ENCODE measurements at regions not wholly inside any gene's neighbourhood (a gene's known extent, or its start where the extent isn't known, plus 50 kb on each side); places are given as distances from the start of the nearest gene placed in this dataset.
"Not testable (repeated sequence)": the region's sequence is repeated elsewhere in the genome, so short reads cannot be mapped to it uniquely, and the experiment has no call there.

DNA sequence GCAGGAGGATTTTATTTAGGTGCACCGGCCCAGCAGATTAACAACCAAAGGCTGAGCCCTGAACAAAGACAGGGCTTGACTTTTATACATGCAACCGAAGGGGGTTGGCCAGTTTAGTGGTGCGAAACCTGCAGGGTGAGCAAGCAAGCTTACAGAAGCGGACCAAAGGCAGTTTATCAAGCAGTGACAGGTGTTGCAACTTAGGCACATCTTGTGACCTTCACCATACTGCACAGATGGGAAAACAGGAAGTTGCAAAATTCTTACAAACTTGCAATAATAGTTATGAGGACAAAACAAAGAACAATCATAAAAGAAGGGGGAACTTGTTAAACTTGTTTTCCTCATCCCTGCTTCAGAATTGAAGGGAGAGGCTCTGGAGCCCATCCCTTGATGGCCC lies 1265.1 kb downstream of the CDH8 start:
- no peak for DNase-seq (ENCODE audit: extremely low spot score)
- 89% methylated on average over 4 of the region's 4 CpGs for WGBS
- intact Hi-C loops (cut with DNase I): no loop called here
- no peak overlapping the region for H3K27ac ChIP-seq (replicated peaks in 1 of 4)
- H3K36me3 ChIP-seq: no peaks in the 10 kb centered on the region
- H3K4me1 ChIP-seq: no peaks in the 10 kb centered on the region
- no peaks in the 10 kb centered on the region for H3K9me3 ChIP-seq
- TF ChIP-seq POLR2AphosphoS5 (IDR thresholded peaks at IDR 0.05): no peak
- no peaks in the 10 kb centered on the region for H3K27me3 ChIP-seq
- no peak overlapping the region for H3K4me3 ChIP-seq

DNA sequence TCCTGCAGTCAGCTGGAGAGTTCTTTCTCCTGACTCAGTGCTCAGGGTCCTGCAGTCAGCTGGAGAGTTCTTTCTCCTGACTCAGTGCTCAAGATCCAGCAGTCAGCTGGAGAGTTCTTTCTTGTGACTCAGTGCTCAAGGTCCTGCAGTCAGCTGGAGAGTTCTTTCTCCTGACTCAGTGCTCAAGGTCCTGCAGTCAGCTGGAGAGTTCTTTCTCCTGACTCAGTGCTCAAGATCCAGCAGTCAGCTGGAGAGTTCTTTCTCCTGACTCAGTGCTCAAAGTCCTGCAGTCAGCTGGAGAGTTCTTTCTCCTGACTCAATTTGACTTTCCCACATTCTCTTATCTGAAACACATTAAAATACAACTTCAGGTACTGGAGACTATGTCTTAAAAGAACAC lies 1265.9 kb downstream of the CDH8 start:
- DNase-seq (ENCODE audit: extremely low spot score); intact Hi-C loops (cut with DNase I); H3K27ac ChIP-seq (replicated peaks in 1 of 4); H3K9me3 ChIP-seq; H3K4me3 ChIP-seq; H3K36me3 ChIP-seq; H3K4me1 ChIP-seq; H3K27me3 ChIP-seq: not testable (repeated sequence)

DNA sequence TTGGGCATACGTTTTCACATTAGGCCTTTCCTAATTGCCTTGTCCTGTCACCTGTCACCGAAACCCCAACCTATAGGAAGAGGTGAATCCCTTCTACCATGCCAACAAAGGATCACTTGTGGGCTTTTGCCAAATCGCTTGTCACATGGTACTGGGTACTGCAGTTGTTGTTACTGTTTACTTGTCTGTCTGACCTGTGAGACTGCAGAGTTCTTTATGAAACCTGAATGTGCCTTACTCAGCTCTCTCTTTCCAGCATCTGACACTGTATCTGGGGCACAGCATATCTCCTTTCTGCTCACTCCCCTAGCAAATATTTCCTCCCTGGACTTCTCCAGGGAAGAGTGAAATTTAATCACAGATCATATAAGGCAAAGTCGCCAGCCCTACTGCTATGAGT lies 1272.4 kb downstream of the CDH8 start:
- H3K4me3 ChIP-seq: no peak overlapping the region
- H3K27me3 ChIP-seq: no peaks in the 10 kb centered on the region
- no peak overlapping the region for H3K27ac ChIP-seq (replicated peaks in 1 of 4)
- no peaks in the 10 kb centered on the region for H3K4me1 ChIP-seq
- intact Hi-C loops (cut with DNase I): no loop called here
- no peaks in the 10 kb centered on the region for H3K9me3 ChIP-seq
- no peaks in the 10 kb centered on the region for H3K36me3 ChIP-seq
- 84% methylated on average over 4 of the region's 4 CpGs for WGBS
- no peak for DNase-seq (ENCODE audit: extremely low spot score)
- TF ChIP-seq EP300 (IDR thresholded peaks at IDR 0.05) (no peak), POLR2A (IDR thresholded peaks at IDR 0.05; ENCODE audit: low read depth) (no peak), POLR2AphosphoS5 (IDR thresholded peaks at IDR 0.05) (no peak)
- TF ChIP-seq, protein P1, sequence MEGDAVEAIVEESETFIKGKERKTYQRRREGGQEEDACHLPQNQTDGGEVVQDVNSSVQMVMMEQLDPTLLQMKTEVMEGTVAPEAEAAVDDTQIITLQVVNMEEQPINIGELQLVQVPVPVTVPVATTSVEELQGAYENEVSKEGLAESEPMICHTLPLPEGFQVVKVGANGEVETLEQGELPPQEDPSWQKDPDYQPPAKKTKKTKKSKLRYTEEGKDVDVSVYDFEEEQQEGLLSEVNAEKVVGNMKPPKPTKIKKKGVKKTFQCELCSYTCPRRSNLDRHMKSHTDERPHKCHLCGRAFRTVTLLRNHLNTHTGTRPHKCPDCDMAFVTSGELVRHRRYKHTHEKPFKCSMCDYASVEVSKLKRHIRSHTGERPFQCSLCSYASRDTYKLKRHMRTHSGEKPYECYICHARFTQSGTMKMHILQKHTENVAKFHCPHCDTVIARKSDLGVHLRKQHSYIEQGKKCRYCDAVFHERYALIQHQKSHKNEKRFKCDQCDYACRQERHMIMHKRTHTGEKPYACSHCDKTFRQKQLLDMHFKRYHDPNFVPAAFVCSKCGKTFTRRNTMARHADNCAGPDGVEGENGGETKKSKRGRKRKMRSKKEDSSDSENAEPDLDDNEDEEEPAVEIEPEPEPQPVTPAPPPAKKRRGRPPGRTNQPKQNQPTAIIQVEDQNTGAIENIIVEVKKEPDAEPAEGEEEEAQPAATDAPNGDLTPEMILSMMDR (IDR thresholded peaks at IDR 0.05): no peak

DNA sequence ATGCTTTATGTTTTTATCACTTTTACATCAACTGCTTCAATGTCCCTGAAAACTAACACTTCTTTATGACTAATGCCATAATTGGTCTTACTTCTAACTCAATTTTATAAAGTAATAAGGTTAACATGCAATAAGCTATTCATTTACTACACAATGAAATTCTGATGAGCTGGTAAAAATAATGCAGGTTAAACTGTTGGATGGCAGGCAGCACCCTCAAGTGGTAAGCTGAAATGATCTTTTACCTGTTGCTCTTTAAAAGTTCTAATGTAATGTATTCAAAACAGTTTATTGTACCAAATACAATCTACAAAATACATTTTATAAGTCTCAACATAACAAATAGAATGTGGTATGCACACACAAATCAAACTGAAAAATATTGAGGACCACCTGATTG lies 1280.3 kb downstream of the CDH8 start:
- TF ChIP-seq EP300 (IDR thresholded peaks at IDR 0.05) (no peak), POLR2AphosphoS5 (IDR thresholded peaks at IDR 0.05) (no peak), POLR2A (IDR thresholded peaks at IDR 0.05; ENCODE audit: low read depth) (no peak)
- TF ChIP-seq, protein P1 (IDR thresholded peaks at IDR 0.05): no peak
- no peaks in the 10 kb centered on the region for H3K27me3 ChIP-seq
- H3K4me1 ChIP-seq: no peaks in the 10 kb centered on the region
- no peak overlapping the region for H3K4me3 ChIP-seq
- H3K9me3 ChIP-seq: no peaks in the 10 kb centered on the region
- intact Hi-C loops (cut with DNase I): no loop called here
- H3K36me3 ChIP-seq: no peaks in the 10 kb centered on the region
- no peak overlapping the region for H3K27ac ChIP-seq (replicated peaks in 1 of 4)
- DNase-seq (ENCODE audit: extremely low spot score): no peak

DNA sequence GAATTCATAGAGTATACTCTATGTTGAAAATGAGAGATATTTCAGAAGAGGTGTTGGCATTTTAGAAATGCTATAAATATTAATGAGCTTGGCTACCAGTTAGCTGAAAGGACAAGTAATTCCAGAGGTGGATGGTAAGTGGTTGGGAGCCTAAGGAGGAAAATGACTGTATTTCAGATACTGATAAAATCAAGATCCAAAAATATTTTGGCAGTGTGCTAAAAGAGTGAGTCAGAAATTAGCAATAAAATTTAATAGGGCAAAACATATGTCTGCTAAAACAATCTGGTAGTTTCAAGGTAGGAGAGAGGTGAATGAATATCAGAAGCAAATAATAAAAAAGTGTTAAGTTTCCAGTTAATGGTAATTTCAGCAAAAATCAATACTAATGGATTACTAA lies 1287.9 kb downstream of the CDH8 start:
- H3K36me3 ChIP-seq: no peaks in the 10 kb centered on the region
- no peak overlapping the region for H3K27ac ChIP-seq (replicated peaks in 1 of 4)
- intact Hi-C loops (cut with DNase I): no loop called here
- no peak for DNase-seq (ENCODE audit: extremely low spot score)
- no peaks in the 10 kb centered on the region for H3K9me3 ChIP-seq
- no peak overlapping the region for H3K4me3 ChIP-seq
- no peak for TF ChIP-seq POLR2A (IDR thresholded peaks at IDR 0.05; ENCODE audit: low read depth)
- TF ChIP-seq POLR2AphosphoS5 (IDR thresholded peaks at IDR 0.05): no peak
- TF ChIP-seq EP300 (IDR thresholded peaks at IDR 0.05): no peak
- TF ChIP-seq, protein P1 (IDR thresholded peaks at IDR 0.05): no peak
- no peaks in the 10 kb centered on the region for H3K4me1 ChIP-seq
- no peaks in the 10 kb centered on the region for H3K27me3 ChIP-seq

DNA sequence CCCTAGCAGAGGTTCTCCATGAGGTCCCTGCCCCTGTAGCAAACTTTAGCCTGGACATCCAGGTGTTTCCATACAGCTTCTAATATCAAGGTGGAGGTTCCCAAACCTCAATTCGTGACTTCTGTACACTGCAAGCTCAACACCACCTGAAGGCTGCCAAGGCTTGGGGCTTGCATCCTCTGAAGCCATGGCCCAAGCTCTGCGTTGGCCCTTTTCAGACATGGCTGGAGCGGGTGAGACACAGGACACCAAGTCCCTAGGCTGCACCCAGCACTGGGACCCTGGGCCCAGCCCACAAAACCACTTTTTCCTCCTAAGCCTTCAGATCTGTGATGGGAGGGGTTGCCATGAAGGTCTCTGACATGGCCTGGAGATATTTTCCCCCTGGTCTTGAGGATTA lies 1292.0 kb downstream of the CDH8 start:
- WGBS: 90% methylated on average over 3 of the region's 3 CpGs
- H3K36me3 ChIP-seq: no peaks in the 10 kb centered on the region
- H3K4me3 ChIP-seq: no peak overlapping the region
- intact Hi-C loops (cut with DNase I): no loop called here
- no peak for DNase-seq (ENCODE audit: extremely low spot score)
- no peaks in the 10 kb centered on the region for H3K9me3 ChIP-seq
- no peak overlapping the region for H3K27ac ChIP-seq (replicated peaks in 1 of 4)
- no peak for TF ChIP-seq EP300 (IDR thresholded peaks at IDR 0.05)
- TF ChIP-seq, protein P1 (IDR thresholded peaks at IDR 0.05): no peak
- no peaks in the 10 kb centered on the region for H3K27me3 ChIP-seq
- peaks cover 0 to 11% (median 10%) of the 10 kb centered on the region in 4 donors for H3K4me1 ChIP-seq
